Fibroblast of peridontal ligament (primary cell): ENCODE measurements at regions not wholly inside any gene's neighbourhood (a gene's known extent, or its start where the extent isn't known, plus 50 kb on each side); places are given as distances from the start of the nearest gene placed in this dataset.
"Not testable (repeated sequence)": the region's sequence is repeated elsewhere in the genome, so short reads cannot be mapped to it uniquely, and the experiment has no call there.

Experiments
- DNase-seq: peaks from one replicate; pipeline ENCODE4 v3.0.0-alpha.2; 2010; ENCODE audit errors: extremely low read depth

DNA sequence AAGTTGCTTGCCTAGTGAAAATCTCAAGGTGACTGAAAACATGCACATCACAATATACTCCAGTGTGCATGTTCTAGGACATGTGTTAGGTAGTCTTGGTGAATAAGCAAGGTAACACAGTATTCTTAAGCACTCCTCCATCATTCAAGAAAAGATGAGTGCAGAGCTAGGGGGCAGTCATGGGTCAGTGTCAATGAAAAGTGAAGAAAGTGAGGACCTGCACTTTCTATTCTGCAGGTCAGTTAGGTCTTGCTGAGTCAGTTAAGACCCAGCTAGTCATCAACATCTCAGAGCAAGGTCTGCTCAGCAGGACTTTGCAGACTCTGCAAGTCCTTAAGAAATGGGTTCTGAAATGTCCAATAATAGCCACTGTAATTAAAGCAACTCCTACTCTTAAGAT, 754.1 kb downstream of the TTLL7 start:
- DNase-seq: not testable (repeated sequence)

DNA sequence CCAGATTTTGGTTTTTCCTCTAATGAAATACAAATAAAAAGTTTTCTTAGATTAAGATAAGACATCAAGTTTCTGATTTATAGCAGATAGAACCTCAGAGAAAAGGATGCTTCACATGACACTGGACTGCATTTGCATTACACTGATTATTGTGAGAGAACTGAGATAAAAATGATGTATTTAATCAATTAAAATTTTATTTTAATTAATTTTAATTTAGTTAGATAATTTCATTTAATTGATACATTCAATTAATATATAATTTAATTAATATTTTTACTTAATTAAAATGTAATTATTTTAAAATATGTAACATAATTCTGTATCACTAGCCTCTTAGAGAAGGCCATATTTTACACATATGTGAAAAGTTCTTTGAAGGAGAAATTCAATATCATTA, 759.4 kb downstream of the TTLL7 start:
- DNase-seq: not testable (repeated sequence)

DNA sequence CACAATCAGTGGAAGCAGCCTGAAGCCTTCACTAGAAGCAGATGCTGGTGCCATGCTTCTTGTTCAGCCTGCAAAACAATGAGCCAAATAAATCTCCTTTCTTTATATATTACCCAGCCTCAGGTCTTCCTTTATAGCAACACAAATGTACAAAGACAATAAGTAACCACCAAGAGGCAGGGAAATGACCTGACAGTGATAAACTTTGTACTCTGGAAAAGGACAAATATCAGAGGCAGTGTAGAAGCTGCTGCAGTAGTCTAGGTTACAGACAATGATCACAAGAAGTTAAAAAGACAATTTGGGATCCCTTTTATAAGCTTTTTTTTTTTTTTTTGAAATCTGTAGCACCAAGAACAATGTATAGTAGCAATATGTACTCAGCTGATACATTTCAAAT, 760.3 kb downstream of the TTLL7 start:
- DNase-seq: not testable (repeated sequence)

DNA sequence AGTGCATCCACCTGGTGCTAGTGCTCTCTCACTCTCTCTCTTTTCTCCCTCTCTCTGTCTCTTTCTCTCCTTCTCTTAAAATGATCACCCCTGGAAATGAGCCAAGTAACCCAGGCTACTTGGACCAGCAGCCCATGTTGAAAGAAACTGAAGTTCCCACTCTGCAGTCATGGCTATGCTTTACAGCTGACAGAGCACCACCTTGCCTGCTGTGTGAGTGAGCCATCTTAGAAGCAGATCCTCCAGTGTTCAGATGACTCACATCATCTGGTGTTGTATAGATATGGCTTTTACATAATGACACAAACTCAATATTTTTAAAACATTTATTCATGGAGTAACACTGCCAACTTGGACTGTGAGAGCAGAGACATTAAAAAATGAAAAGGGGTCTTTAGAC, 779.1 kb downstream of the TTLL7 start:
- not testable (repeated sequence) for DNase-seq

DNA sequence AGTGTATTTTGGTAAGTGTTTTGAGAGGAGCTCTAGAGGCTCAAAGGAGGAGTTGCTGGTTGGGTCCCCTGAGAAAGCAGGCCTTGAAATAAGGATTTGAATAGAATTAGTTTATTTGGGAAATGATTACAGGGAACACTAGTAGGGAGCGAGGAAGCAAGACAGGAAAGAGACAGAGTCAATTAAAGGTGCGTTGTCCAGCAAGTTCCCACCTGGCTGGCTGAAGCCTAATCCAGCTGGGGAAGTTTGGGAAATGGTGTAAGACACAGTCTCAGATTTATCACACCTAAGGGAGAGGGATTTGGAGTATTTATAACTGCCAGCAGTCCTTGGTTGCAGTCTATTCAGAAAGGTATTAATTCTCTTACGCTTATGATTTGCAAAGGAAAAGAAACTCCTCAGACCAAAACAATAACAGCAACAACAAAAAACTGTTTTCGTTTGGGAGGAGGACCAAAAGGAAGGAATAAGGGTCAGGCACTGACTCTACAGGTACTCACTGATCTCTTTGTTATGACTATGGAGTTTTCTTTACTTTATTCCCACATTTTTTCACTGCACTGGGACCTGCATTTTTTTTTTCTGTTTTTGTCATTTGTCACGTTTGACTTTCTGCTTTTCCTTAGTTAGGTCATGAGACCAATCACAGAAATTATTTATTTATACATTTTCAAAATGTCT, 780.8 kb downstream of the TTLL7 start:
- DNase-seq: not testable (repeated sequence)

DNA sequence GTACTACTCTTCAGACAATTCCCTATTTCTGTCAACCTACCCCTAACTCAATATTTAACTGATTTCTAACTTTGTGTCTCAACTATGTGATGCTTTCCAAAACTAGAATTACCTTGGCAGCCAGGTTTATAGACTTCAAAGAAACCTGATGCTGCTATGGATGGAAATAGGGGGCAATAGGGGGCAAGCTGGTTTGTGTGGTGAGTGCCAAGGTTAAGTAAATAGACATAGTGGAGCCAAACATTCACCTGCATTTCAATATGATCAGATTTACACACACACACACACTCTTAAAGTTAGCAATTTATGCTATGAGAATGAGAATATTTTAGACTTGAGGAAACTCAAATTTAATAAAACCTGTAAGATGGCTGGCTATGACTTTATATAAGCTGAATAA, 784.6 kb downstream of the TTLL7 start:
- DNase-seq: not testable (repeated sequence)

DNA sequence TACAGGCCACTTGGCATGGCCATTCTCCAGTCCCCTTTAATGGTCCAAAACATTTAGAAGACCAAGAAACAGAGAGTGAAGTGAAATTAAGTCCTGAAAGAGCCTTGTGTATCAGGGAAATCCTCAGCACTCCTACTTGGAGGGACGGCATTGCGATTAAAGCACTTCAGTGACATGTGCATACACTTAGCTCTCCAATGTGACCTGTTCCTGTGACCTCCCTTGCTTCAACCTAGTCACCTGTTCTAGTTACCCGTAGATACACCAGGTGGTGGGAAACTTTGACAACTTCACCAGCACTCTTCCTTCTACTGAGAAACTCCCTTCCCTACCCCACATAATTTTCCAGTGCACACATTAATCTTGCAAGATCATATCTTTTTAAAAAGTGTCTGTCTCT, 785.3 kb downstream of the TTLL7 start:
- not testable (repeated sequence) for DNase-seq

DNA sequence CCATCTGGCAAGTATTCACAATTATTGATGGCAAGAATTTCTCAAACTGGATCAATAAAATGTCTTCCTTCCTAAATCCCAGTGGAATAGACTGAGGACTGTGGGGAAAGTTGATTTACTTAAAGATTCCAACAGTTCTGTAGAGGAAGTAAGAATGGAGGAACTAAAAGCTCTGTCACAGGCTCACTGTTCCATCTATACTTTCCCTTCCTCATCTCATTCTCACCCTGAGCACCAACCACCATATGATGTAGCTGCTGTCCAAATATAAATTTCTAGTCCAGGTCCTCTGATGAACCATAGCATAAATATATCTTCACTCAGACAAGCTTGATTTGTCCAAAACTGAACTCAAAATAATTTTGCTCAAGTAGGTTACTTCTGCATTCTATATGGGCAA, 786.9 kb downstream of the TTLL7 start:
- not testable (repeated sequence) for DNase-seq

DNA sequence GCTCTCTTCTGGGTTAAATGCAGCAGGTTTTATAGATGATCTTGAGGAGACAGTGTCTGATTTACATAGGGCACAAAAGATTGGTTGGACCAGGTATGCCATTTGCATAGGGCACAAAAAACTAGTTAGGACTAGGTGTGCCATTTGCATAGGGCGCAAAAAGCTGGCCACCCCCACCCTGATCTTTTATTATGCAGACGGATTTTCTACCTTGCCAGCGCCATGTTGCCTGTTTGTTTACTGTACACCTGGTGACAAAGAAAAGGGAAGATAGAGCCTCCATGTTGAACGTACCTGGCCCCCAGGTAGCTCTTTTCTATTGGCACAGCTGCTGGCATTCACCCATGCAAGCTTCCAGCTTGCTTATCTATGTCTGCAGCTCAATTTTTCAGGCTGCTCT, 790.4 kb downstream of the TTLL7 start:
- not testable (repeated sequence) for DNase-seq

DNA sequence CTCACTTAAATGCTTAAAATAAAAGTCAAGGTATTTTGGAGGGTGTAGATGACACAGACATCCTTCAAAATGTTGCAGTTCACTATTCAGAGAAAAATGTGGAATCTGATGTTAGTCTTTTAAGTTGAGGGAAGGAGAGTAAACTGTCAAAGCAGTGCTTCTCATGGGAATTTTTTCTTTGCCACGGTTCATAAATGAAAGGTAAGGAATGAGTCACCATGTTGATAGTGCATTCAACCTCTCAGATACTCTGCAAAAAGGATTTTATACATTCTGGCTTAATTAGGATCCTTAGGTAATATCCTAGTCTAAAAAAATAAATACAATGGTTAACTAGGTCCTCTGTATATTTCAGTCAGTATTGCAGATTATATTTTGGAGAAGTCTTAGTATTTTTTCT, 804.3 kb downstream of the TTLL7 start:
- DNase-seq: not testable (repeated sequence)

DNA sequence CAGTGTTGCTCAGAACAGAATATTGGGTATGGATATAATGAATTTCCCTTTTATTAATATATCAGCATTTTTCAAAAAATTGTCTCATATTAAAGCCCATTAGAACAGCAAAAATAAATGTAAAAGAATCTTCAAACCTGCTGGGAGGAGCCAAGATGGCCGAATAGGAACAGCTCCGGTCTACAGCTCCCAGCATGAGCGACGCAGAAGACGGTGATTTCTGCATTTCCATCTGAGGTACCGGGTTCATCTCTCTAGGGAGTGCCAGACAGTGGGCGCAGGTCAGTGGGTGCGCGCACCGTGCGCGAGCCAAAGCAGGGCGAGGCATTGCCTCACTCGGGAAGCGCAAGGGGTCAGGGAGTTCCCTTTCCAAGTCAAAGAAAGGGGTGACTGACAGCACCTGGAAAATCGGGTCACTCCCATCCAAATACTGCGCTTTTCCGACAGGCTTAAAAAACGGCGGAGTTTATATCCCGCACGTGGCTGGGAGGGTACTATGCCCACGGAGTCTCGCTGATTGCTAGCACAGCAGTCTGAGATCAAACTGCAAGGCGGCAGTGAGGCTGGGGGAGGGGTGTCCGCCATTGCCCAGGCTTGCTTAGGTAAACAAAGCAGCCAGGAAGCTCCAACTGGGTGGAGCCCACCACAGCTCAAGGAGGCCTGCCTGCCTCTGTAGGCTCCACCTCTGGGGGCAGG, 816.8 kb downstream of the TTLL7 start:
- not testable (repeated sequence) for DNase-seq

DNA sequence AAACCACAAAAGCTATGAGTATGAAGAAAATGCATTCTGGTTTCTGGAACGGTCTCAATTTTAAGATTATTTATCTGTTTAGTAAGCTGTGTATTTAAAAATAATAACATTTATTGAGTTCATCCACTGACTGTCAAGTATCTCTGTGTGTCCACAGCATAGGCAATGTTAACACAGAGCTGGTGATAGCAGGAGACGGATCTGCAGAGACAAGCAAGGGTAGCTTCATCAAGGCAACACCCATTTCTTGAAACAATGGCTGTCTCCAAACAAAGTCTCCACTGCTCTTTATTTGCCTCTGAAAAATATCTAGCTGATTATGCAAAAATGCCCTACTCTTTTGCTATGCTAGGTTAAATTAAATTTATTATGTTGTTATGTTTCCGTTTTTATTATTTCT, 818.3 kb downstream of the TTLL7 start:
- DNase-seq: not testable (repeated sequence)

DNA sequence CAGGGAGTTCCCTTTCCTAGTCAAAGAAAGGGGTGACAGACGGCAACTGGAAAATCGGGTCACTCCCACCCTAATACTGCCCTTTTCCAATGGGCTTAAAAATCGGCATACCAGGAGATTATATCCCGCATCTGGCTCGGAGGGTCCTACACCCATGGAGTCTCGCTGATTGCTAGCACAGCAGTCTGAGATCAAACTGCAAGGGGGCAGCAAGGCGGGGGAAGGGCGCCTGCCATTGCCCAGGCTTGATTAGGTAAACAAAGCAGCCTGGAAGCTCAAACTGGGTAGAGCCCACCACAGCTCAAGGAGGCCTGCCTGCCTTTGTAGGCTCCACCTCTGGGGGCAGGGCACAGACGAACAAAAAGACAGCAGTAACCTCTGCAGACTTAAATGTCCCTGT, 831.3 kb downstream of the TTLL7 start:
- DNase-seq: not testable (repeated sequence)

DNA sequence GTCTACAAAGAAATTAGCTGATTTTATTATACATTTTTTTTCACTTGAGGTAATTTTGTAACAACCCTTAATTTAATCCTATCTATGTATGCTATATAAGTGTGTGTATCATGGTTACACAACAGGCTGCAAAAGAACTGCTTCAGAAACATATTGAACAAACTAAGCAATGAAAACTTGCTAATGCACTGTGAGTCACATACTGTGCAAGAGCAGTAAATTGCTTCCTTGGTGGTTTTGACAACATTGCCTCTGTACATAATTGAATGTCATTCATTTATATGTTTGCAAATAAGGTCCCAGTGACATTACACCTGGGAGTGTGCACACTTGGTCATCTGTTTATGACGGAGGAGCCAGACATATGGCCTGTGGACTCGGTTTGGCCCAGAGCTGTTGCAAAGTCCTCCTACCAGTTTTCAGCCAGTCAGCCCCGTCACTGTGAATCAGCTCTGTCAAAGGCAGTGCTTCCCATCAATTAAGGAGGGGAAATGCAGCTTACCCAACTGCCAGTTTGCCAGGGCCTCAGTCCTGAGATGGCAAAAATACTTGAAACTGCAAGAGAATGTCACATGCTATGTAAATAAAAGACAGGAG, 835.0 kb downstream of the TTLL7 start:
- DNase-seq: peak; percentile 55

DNA sequence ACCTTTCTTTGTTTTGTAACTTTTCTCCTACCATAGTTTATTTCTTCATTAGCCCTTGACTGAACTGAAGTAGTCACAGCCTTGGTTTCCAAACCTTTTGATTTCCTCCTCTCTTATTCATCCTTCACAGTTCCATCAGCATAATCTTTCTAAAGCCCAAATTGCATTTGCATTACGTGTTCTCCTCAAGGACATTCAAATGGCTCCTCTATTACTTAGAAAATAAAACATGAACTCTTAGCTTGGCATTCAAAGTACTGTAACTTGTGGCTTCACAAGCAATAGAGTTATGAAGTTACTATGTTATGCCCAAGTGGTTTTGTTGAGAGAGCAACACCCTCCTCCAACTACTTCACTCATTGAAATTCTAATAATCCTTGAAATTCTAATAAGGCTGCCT, 840.0 kb downstream of the TTLL7 start:
- not testable (repeated sequence) for DNase-seq

DNA sequence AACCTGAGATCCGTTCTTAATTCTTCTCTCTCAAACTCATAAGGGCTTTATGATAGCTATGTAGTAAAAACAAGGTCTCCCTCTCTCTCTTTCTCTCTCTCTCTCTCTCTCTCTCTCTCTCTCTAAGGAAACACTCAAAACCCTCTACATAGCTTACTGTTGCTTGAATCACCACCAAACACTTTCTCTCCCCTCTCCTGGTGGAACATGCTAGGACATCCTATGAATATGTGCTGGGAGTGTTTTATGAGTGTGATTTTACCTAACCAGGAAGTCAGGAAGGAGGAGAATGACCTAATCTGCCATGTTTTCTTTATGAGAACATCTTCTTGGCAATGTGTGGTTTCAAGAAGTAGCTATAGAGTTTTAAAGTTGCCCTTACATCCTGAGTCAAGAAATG, 844.6 kb downstream of the TTLL7 start:
- peak; percentile 31 for DNase-seq

DNA sequence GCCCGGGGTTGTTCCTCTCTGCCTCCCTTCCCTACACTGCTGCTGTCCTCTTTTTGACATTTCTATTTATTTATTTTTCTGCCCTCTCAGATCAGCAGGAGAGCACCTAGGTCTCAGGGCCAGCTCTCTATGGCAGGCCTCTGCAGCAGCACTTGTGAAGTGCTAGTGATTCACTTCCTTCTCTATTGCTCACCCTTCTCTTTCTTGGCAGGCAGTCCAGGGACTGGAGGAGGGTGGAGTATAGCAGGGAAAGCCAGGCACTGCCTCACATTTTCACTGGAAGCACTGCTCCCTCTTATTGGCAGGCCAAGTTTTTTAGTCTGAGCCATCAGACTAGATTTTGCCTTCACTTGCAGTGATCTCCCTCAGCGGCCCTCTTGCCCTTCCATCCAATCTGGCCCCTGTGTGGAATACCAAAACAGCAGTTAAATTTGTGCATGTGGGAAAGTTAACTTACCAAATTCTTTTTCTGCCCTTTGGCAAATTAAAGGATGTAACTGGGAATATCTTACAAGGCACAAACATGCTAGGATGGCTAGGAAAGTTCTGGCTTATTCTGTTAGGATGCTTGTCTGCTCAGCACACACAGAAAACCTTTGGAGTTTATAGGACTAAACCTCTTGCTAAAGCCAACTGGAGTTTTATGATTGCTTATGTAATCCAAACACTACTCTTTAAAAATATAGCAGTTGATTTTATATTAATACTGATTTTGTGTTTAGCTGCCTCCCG, 847.6 kb downstream of the TTLL7 start:
- DNase-seq: peak; percentile 76

DNA sequence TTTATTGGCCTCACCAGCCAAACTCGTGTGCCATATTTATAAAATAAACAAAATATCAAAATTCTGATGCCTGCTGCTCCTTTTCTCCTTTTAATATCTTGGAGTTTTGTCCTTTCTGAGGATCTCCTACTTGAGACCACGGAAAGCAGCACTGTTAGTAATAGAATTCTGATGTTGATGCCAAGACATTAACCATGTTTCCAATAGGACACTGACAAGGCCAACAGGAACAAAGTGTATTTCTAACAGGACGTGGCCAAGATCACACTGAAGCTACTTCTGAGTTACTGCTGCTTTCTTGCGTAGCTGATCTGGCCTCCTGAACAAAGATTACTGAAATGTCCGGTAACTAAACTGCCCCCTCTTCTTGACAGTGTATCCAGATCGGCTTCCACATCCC, 848.5 kb downstream of the TTLL7 start:
- not testable (repeated sequence) for DNase-seq

DNA sequence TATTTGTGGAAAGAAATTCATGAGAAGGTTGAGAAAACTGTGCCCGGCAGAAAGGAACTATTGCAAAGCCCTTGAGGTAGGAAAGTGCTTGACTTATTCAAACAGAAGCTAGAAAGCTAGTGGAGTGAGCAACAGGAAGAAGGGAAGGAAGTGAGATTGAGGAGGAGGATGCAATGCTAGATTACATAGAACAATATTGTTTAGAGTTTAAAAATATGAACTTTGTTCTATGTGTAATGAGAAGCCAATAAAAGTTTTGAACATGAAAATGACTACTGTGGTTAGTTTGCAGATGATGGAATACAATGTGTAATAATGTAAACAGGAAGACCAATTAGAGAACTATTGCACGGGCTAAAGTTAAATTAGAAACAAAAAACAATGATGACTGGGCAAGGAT, 853.1 kb downstream of the TTLL7 start:
- not testable (repeated sequence) for DNase-seq

DNA sequence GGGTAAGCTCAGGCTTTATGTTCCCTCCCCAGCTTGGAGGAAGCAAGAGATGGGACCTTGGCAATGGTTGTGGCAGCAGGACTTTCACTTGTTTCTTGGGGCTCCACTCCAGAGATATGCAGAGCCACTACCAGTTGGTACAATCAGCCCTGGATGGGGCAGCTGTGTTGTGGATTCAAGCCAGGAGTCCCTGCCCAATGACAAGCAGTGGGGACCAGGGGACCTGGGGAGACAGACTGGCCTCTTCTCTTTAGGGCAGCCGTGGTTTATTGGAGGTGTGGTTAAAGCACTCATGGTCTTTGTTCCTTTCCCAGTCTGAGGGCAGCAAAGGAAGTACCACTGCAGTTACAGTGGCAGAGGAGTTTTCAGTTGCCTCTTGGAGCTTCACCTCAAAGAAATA, 856.1 kb downstream of the TTLL7 start:
- DNase-seq: not testable (repeated sequence)

DNA sequence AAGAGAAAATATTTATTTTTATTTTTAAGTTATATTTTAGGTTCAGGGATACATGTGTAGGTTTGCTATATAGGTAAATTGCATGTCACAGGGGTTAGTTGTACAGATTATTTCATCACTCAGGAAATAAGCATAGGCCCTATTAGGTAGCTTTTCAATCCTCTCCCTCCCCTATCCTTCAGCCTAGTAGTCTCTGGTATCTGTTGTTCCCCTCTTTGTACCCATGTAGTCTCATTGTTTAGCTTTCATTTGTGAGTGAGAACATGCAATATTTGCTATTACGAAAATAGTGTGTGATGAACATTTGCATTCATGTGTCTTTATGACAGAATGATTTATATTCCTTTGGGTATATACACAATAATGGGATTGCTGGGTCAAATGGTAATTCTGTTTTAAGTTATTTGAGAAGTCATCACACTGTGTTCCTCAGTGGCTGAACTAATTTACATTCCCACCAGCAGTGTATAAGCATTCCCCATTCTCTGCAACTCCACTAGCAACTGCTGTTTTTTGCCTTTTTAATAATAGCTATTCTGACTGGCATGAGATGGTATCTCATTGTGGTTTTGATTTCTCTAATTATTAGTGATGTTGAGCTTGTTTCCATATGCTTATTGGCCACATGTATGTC, 863.3 kb downstream of the TTLL7 start:
- not testable (repeated sequence) for DNase-seq
